ENCODE measurements at regions not wholly inside any gene's neighbourhood (a gene's known extent, or its start where the extent isn't known, plus 50 kb on each side); places are given as distances from the start of the nearest gene placed in this dataset.

DNA sequence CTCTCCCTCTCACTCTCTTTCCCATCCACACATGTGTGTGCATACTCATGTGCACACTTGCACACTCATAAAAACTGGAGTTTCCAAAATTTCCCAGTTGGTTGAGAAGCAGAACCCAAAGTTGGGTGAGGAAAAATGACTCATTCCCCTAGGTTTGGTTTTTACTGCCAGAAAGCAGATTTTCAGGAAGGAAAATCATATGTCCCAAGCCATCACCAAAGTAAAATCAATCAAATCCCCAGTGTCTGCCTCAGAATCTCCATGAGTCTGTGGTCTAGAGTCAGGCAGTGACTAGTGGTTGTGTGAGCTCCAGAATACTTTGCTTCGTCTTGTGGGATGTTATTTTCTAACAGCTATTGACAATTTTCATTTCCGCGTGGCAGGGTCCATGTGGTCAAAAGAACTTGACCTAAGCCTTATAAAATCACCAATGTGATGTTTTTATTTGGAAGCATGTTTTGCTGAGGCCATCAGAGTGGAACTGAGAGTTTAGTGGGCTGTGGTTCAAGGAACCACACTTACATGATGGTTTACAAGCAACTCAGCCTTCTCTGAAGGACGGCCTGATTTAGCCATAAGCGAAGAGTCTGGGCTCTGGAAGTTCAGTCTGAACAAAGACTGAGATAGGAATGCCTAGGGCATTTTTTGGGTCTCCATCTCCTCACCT lies 81.9 kb upstream of the CCN6 start:
- no peak overlapping the region for H3K4me3 ChIP-seq (ENCODE audit: low read depth, low read length)
- no peak for DNase-seq (ENCODE audit: low read depth)
- TF ChIP-seq, protein P1, sequence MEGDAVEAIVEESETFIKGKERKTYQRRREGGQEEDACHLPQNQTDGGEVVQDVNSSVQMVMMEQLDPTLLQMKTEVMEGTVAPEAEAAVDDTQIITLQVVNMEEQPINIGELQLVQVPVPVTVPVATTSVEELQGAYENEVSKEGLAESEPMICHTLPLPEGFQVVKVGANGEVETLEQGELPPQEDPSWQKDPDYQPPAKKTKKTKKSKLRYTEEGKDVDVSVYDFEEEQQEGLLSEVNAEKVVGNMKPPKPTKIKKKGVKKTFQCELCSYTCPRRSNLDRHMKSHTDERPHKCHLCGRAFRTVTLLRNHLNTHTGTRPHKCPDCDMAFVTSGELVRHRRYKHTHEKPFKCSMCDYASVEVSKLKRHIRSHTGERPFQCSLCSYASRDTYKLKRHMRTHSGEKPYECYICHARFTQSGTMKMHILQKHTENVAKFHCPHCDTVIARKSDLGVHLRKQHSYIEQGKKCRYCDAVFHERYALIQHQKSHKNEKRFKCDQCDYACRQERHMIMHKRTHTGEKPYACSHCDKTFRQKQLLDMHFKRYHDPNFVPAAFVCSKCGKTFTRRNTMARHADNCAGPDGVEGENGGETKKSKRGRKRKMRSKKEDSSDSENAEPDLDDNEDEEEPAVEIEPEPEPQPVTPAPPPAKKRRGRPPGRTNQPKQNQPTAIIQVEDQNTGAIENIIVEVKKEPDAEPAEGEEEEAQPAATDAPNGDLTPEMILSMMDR (IDR thresholded peaks at IDR 0.05; ENCODE audit: control insufficient read depth, extremely low read depth, insufficient read depth), result no peak

DNA sequence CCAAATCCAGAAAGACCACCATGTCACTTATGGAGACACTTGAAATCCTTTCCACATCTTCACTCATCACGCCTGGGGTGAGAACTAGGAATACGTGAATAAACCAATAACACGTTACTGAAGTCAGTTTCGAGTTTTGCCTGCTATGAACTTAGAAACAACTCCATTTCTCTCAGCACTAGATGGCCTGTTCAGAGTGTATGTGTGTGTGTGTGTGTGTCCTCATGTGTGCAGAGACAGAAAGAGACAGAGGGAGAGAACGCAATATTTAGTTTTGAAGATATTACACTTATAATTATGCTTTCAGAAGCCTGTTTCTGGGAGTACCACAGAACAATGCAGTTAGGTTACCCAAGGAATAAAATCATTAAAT lies 81.2 kb upstream of the CCN6 start:
- TF ChIP-seq, protein P1 (IDR thresholded peaks at IDR 0.05; ENCODE audit: control insufficient read depth, extremely low read depth, insufficient read depth), result no peak
- DNase-seq (ENCODE audit: low read depth), result no peak
- no peak overlapping the region for H3K4me3 ChIP-seq (ENCODE audit: low read depth, low read length)

DNA sequence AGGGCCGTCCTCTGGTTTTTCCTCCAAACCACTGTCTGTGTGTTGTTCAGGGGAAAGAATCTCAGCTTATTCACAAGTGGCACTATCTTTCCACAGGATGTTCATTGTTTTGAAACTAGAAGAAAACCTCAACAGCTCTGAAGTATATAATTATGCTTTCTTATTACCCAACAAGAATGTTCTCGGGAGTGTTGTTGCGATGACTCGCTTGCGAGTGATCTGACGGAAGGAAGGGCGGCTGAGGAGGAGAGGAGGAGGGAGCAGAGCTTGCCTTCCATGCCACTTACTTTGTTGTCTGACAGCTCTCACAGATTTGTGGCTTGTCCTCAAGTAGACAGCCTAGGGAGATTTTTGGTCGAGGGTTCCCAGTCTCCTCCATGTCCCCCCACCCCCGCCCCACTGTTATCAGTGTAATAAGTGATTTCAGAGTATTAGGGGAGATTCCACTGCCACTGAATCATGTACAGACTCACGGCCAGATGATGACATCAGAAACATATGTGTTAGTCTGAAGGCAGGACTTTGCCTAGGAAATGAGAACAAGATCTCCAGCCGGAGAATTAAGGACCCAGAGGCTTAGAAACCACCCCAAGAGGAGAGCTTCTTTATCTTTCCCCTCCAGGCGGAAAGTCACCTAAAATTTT lies 80.7 kb upstream of the CCN6 start:
- H3K4me3 ChIP-seq (ENCODE audit: low read depth, low read length), result no peak overlapping the region
- TF ChIP-seq, protein P1 (IDR thresholded peaks at IDR 0.05; ENCODE audit: control insufficient read depth, extremely low read depth, insufficient read depth), result no peak
- no peak for DNase-seq (ENCODE audit: low read depth)

DNA sequence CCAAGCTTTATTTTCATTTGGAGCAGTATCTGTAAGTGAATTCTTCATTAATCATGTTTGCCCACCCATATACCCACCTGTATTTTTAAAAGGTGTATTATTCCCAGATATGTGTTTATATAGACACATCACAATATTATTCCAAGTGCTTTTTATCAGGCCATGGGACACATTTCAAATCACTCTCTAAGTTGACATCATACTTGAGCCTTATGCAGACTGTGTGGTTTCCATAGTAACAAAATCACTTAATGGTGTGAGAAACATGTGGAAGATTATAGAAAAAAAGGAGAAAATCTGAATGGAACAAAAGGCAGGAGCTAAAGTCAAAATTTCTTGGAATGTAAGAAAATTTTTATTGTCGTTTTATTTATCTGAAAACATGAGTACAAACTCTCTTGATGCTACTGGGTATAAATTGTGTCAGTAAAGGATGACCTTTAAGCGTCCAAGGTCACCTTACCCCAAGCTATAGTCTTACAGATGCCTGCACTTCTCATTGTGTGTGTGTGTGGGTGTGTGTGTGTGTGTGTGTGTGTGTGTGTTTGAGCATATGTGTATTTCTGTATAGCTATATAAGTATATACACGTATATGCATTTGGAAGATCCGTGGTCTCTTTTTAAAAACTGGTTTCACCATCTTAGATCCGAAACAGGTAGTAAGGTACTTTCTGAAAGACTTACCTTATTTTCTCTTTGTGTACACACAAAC lies 79.8 kb upstream of the CCN6 start:
- DNase-seq (ENCODE audit: low read depth), result no peak
- no peak overlapping the region for H3K4me3 ChIP-seq (ENCODE audit: low read depth, low read length)
- TF ChIP-seq, protein P1 (IDR thresholded peaks at IDR 0.05; ENCODE audit: control insufficient read depth, extremely low read depth, insufficient read depth), result no peak

- no peak for DNase-seq (ENCODE audit: low read depth)
These were observed 78.4 kb upstream of the CCN6 start for GRCh38 chr6:111975466-111975865.

DNA sequence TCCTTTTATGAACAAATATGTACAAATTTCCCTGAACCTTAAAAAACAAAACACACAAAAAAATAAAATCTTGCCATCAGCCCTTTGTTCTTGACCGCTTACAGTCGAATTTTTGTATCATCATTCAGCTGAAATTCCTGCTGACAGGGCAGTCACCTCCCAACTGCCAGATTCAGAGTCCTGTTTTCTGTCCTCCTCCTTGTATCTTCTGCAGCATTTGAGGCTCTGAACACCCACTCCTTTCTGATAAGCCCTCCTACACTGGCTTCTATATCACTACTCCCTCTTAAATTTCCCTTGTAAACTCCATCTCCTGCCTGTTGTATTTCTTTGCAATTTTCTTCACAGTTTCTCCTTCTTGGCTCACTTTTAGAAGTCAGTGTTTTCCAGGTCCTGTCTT lies 77.8 kb upstream of the CCN6 start:
- H3K4me3 ChIP-seq (ENCODE audit: low read depth, low read length), result no peak overlapping the region
- TF ChIP-seq, protein P1 (IDR thresholded peaks at IDR 0.05; ENCODE audit: control insufficient read depth, extremely low read depth, insufficient read depth), result no peak
- no peak for DNase-seq (ENCODE audit: low read depth)

More at GRCh38 chr6:111975466-111975865, 78.4 kb upstream of the CCN6 start:
- H3K4me3 ChIP-seq (ENCODE audit: low read depth, low read length), result no peak overlapping the region
- TF ChIP-seq, protein P1 (IDR thresholded peaks at IDR 0.05; ENCODE audit: control insufficient read depth, extremely low read depth, insufficient read depth), result no peak
